Choroid plexus epithelial cell (primary cell): ENCODE measurements at regions not wholly inside any gene's neighbourhood (a gene's known extent, or its start where the extent isn't known, plus 50 kb on each side); places are given as distances from the start of the nearest gene placed in this dataset.

Experiments used
- DNase-seq: peaks from one replicate; pipeline ENCODE4 v3.0.0-alpha.2; 2010; ENCODE audit warnings: low read depth
- H3K4me3 ChIP-seq: 2 replicates; pipeline ENCODE4 v1.5.1; 2011; ENCODE audit warnings: low read depth, mild to moderate bottlenecking, control low read depth, low read length, moderate library complexity
- TF ChIP-seq, protein P1 (sequence below): conservative IDR thresholded peaks from 2 replicates; pipeline ENCODE4 v1.5.1; 2011; ENCODE audit warnings: low read depth, mild to moderate bottlenecking, control low read depth, inconsistent platforms, low read length, moderate library complexity

DNA sequence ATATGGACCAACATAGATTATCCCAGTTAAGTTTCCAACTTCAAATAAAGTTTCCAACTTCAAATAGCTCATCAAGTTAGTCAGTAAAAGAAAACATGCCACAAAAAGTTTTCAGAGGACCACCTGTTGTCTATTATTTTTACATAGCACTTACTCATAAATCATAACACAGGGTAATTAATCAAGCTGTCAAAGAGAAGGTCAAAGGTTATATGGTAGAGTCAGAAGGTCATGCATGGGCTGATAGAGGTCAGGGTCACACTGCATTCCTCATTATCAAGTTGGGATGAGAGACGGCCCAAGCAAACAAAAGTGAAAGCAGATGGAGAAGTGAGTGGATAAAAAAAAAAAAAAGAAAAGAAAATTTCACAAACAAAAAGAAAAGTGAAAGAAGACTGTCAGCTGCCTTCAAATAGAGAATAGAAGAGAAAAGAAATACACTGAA, 145.5 kb upstream of the POU5F2 start:
- peak overlapping the region; percentile 26 for H3K4me3 ChIP-seq
- TF ChIP-seq, protein P1, sequence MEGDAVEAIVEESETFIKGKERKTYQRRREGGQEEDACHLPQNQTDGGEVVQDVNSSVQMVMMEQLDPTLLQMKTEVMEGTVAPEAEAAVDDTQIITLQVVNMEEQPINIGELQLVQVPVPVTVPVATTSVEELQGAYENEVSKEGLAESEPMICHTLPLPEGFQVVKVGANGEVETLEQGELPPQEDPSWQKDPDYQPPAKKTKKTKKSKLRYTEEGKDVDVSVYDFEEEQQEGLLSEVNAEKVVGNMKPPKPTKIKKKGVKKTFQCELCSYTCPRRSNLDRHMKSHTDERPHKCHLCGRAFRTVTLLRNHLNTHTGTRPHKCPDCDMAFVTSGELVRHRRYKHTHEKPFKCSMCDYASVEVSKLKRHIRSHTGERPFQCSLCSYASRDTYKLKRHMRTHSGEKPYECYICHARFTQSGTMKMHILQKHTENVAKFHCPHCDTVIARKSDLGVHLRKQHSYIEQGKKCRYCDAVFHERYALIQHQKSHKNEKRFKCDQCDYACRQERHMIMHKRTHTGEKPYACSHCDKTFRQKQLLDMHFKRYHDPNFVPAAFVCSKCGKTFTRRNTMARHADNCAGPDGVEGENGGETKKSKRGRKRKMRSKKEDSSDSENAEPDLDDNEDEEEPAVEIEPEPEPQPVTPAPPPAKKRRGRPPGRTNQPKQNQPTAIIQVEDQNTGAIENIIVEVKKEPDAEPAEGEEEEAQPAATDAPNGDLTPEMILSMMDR: no peak
- peak; percentile 57 for DNase-seq

DNA sequence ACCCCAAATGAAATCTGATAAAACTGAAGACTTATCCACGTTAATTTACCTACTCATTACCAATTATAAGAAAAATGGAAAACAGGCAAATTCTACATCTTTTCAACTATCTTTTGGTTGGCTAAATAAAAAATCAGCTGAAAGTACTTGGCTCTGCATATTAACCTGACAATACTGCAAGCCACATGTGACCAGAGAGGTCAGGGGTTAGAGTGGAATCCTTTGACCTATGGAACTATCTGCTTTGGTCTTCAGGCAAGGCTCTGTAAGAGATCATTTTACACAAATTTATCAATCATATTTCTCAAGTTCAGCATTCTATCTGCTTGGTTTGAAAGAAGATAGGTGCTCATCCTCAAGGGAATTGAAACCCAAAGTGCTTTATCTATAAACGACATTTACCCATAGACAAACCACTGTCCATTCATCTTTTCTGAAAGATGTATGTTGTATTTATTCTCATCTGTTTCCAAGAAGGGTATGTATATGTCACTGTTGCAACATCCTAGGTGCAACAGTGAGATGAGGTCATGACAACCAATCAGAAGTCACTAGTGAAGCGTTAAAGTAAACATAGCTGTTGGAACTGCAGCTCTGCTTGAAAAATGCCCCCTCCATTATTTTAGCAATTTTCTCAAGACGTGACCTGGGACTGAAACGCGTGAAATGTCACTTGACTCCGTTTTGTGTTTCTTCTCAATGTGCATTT, 144.9 kb upstream of the POU5F2 start:
- no peak overlapping the region for H3K4me3 ChIP-seq
- DNase-seq: peak; percentile 33
- TF ChIP-seq, protein P1: no peak

DNA sequence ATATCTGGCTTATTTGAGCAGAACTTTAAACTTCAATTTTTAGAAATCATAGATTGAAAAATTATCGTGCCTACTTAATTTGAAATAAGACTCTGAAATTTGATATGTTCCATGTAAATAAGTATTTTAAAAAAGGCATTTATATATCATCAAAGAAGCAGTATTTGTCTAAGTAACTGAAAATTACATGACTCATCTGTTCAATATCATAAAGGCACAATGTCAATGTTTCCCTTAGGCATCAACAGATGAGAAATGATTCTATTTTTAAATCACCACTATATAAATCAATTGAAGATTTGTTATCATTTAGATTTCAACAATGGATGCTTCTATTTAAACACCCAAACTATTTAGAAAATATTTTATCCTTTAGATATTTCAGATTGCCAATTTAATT, 142.9 kb upstream of the POU5F2 start:
- no peak overlapping the region for H3K4me3 ChIP-seq
- TF ChIP-seq, protein P1: no peak
- DNase-seq: no peak

DNA sequence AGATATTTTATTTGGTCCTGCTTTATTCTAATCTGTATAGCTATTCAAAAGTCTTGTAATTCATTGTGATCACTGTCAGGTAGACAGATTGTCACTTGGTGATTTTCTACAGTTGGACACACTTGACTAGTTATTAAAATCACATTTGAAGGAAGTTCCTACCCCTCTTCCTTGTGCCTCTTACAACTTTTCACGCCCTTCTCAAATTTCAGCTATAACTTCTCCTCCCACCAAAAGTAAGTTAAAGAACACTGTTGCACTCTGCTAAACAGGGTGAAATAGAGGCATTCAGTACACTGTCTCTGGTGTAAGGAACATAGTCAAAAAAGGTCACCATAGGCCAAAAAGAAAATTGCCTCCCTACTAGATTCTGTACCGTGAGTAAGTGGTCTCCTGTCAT, 142.1 kb upstream of the POU5F2 start:
- H3K4me3 ChIP-seq: no peak overlapping the region
- peak; percentile 11 for DNase-seq
- TF ChIP-seq, protein P1: no peak

DNA sequence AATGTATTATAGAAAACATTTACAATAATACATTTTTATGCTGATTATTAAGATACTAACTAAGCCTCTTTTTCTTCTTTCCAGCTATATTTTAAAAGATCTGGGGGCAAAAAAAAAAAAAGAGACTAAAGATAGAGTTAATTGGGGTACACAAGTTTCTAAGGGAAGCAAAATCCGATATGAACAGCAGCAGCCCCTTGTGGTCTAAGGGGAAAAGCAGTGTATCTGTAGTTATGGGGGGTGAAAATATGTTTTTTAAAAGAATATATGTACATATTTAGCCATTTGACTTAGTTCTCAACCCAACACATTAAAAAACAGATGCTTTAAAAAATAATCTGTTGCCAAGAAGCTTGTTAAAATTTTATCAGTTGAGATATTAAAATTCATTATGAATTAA, 134.3 kb upstream of the POU5F2 start:
- TF ChIP-seq, protein P1: peak; percentile 49
- DNase-seq: peak; percentile 9
- no peak overlapping the region for H3K4me3 ChIP-seq

DNA sequence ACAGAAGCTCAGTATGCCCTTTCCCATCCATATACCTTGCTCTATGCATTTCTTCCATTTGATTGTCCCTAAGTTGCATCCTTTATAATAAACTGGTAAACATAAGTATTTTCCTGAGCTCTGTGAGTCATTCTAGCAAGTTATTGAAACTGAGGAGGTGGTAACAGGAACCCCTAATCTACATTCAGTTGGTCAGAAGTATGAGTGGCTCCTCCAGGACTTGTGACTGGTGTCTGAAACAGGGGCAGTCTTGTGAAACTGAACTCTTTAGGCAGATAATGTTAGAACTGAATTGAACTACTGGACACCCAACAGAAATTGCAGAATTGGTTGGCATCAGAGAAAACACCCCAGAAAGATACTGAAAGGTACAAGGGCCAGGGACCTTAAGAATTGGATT, 133.1 kb upstream of the POU5F2 start:
- TF ChIP-seq, protein P1: no peak

DNA sequence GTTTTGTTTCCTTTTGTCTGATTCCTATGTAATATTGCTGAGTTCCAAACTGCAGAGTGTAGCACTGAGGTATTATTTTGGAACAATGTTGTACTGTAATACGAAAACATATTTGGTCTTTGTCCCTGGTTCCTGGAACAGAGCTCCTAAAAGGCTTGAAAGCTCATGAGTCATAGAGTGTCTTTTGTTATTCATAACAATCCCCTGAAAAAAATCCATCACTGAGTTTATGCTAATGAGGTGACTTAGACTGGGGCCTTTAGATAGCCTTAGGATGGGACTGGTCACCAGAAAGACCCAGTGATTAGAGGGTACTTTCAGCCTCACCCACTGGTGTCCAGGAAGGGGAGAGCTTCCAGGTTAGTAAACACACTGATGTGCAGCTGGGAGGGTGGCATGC, 132.7 kb upstream of the POU5F2 start:
- TF ChIP-seq, protein P1: no peak
- no peak overlapping the region for H3K4me3 ChIP-seq
- peak; percentile 18 for DNase-seq

More for the DNA sequence above, 133.1 kb upstream of the POU5F2 start:
- H3K4me3 ChIP-seq: no peak overlapping the region
- DNase-seq: peak; percentile 18
